H1 (cell line): ENCODE measurements at regions not wholly inside any gene's neighbourhood (a gene's known extent, or its start where the extent isn't known, plus 50 kb on each side); places are given as distances from the start of the nearest gene placed in this dataset.

Experiments used
- CTCF ChIA-PET: fragments of 300-600 bp; sonication (Branson Sonifier 250); formaldehyde crosslinking; loops from one replicate; lab custom pipeline; 2021; ENCODE audit not compliant: partially characterized antibody; lab: Charles Lee
- POLR2A ChIA-PET: fragments of 300-600 bp; sonication (Branson Sonifier 250); formaldehyde crosslinking; loops from one replicate; lab custom pipeline; 2021; ENCODE audit warnings: inconsistent platforms; ENCODE audit not compliant: partially characterized antibody; lab: Charles Lee
- DNase-seq, 2 experiments: peaks; one replicate each; pipeline versions ENCODE4 v3.0.0 to v3.0.0-alpha.2; 2010 to 2022; ENCODE audit warnings: low spot score in 2 of 2, low read depth in 1 of 2, mixed read lengths in 1 of 2
- FAIRE-seq: peaks from 2 replicates; lab custom pipeline; 2011; peaks lifted over from hg19 to GRCh38; lab: Jason Lieb, UNC
- H2AFZ ChIP-seq: 2 replicates; pipeline ENCODE4 v1.8.1; 2012; ENCODE audit warnings: low read length, inconsistent platforms
- H2AK5ac ChIP-seq: 2 replicates; pipeline ENCODE4 v1.6.1; 2013; ENCODE audit warnings: low read depth, low read length
- H2BK120ac ChIP-seq: replicated peaks from 2 replicates; pipeline ENCODE3; 2013; ENCODE audit warnings: low read depth, low read length, inconsistent platforms
- H2BK12ac ChIP-seq: 2 replicates; pipeline ENCODE4 v1.6.1; 2013; ENCODE audit warnings: low read depth, low read length
- H2BK15ac ChIP-seq: 2 replicates; pipeline ENCODE4 v1.6.1; 2013; ENCODE audit warnings: low read length
- H2BK20ac ChIP-seq: 2 replicates; pipeline ENCODE4 v1.6.1; 2013; ENCODE audit warnings: low read length
- H2BK5ac ChIP-seq: 2 replicates; pipeline ENCODE4 v1.6.1; 2013; ENCODE audit warnings: low read depth, low read length
- H3K14ac ChIP-seq: 2 replicates; pipeline ENCODE4 v1.6.1; 2013; ENCODE audit warnings: inconsistent platforms; ENCODE audit not compliant: insufficient read length
- H3K18ac ChIP-seq: 2 replicates; pipeline ENCODE4 v1.6.1; 2013; ENCODE audit warnings: low read length; ENCODE audit errors: extremely low read depth
- H3K23ac ChIP-seq: 2 replicates; pipeline ENCODE4 v1.6.1; 2013; ENCODE audit warnings: inconsistent platforms; ENCODE audit not compliant: insufficient read length
- H3K23me2 ChIP-seq: 2 replicates; pipeline ENCODE4 v1.6.1; 2013; ENCODE audit warnings: low read depth, low read length
- H3K27ac ChIP-seq: 2 replicates; pipeline ENCODE4 v1.6.1; 2011; ENCODE audit warnings: low read depth, low read length, inconsistent platforms
- H3K27me3 ChIP-seq, 4 experiments: replicated peaks in 1 of 4; 1 replicate in 1 of 4; 2 replicates in 3 of 4; pipeline versions ENCODE4 v1.6.1 to v1.8.1; 2011 to 2013; ENCODE audit warnings: low read length in 3 of 4, mild to moderate bottlenecking in 3 of 4, inconsistent platforms in 2 of 4, mixed read lengths in 2 of 4, moderate library complexity in 1 of 4; ENCODE audit not compliant: control insufficient read depth in 3 of 4, insufficient read depth in 3 of 4; ENCODE audit errors: extremely low read depth in 1 of 4
- H3K36me3 ChIP-seq, 4 experiments: 2 replicates each; pipeline versions ENCODE4 v1.6.1 to v1.8.1; 2011 to 2013; ENCODE audit warnings: mild to moderate bottlenecking in 4 of 4, low read length in 3 of 4, moderate library complexity in 2 of 4, control low read depth in 1 of 4, inconsistent platforms in 1 of 4; ENCODE audit not compliant: insufficient read depth in 4 of 4, control insufficient read depth in 2 of 4
- H3K4ac ChIP-seq: replicated peaks from 2 replicates; pipeline ENCODE3; 2013; ENCODE audit warnings: low read length, low read depth, mixed read lengths, inconsistent platforms; ENCODE audit not compliant: insufficient read length
- H3K4me1 ChIP-seq, 4 experiments: replicated peaks in 1 of 4; 1 replicate in 1 of 4; 2 replicates in 3 of 4; pipeline versions ENCODE4 v1.6.1 to v1.8.1; 2011 to 2013; ENCODE audit warnings: low read length in 3 of 4, inconsistent platforms in 2 of 4, mixed read lengths in 1 of 4; ENCODE audit not compliant: insufficient read depth in 4 of 4, control insufficient read depth in 3 of 4
- H3K4me2 ChIP-seq, 2 experiments: 2 replicates each; pipeline versions ENCODE4 v1.6.1 to v1.8.1; 2011 to 2013; ENCODE audit warnings: low read depth in 2 of 2, low read length in 2 of 2, control low read depth in 1 of 2, inconsistent platforms in 1 of 2, mild to moderate bottlenecking in 1 of 2; ENCODE audit not compliant: insufficient read depth in 1 of 2
- H3K4me3 ChIP-seq, 4 experiments: fragments of 200-600, 300-600 bp in 1 of 4; sonication (generic), shearing (Covaris generic), sonication (Bioruptor Twin) in 1 of 4; 2 replicates each; pipeline versions ENCODE4 v1.5.1 to v1.8.1; 2011 to 2016; ENCODE audit warnings: low read length in 4 of 4, low read depth in 3 of 4, control low read depth in 2 of 4, inconsistent platforms in 2 of 4, mild to moderate bottlenecking in 2 of 4, mixed read lengths in 1 of 4, moderate library complexity in 1 of 4; ENCODE audit not compliant: insufficient read depth in 2 of 4; ENCODE audit errors: extremely low read depth in 1 of 4
- H3K56ac ChIP-seq: replicated peaks from 2 replicates; pipeline ENCODE3; 2013; ENCODE audit warnings: low read depth, mild to moderate bottlenecking, mixed read lengths, low read length, inconsistent platforms; ENCODE audit not compliant: insufficient read length
- H3K79me1 ChIP-seq: 2 replicates; pipeline ENCODE4 v1.6.1; 2013; ENCODE audit warnings: low read depth, low read length, control low read depth
- H3K79me2 ChIP-seq, 2 experiments: 2 replicates each; pipeline versions ENCODE4 v1.6.1 to v1.8.1; 2012 to 2013; ENCODE audit warnings: low read length in 2 of 2, mild to moderate bottlenecking in 2 of 2, inconsistent platforms in 1 of 2; ENCODE audit not compliant: insufficient read depth in 2 of 2, control insufficient read depth in 1 of 2
- H3K9ac ChIP-seq, 4 experiments: replicated peaks in 1 of 4; 1 replicate in 1 of 4; 2 replicates in 3 of 4; pipeline versions ENCODE4 v1.6.1 to v1.8.1; 2011 to 2013; ENCODE audit warnings: low read depth in 3 of 4, low read length in 3 of 4, control low read depth in 2 of 4, mild to moderate bottlenecking in 2 of 4, moderate library complexity in 2 of 4, inconsistent platforms in 1 of 4; ENCODE audit errors: extremely low read depth in 1 of 4
- H3K9me3 ChIP-seq, 2 experiments: 2 replicates each; pipeline versions ENCODE4 v1.6.1 to v1.8.1; 2012 to 2013; ENCODE audit warnings: mild to moderate bottlenecking in 2 of 2, moderate library complexity in 2 of 2, control low read depth in 1 of 2, inconsistent platforms in 1 of 2, low read depth in 1 of 2, low read length in 1 of 2, mixed read lengths in 1 of 2; ENCODE audit not compliant: insufficient read depth in 2 of 2
- H4K20me1 ChIP-seq, 2 experiments: replicated peaks in 1 of 2; 2 replicates each; pipeline versions ENCODE3 to v1.8.1; 2011 to 2013; ENCODE audit warnings: inconsistent platforms in 2 of 2, low read length in 2 of 2, mild to moderate bottlenecking in 1 of 2; ENCODE audit not compliant: insufficient read depth in 2 of 2, control insufficient read depth in 1 of 2
- H4K5ac ChIP-seq: 2 replicates; pipeline ENCODE4 v1.6.1; 2013; ENCODE audit warnings: low read length, low read depth, mixed read lengths, inconsistent platforms; ENCODE audit not compliant: insufficient read length
- H4K8ac ChIP-seq: 2 replicates; pipeline ENCODE4 v1.8.0; 2013; ENCODE audit warnings: mild to moderate bottlenecking, moderate library complexity, low read length, inconsistent platforms; ENCODE audit not compliant: insufficient read depth; ENCODE audit errors: extremely low read depth
- H4K91ac ChIP-seq: replicated peaks from 2 replicates; pipeline ENCODE3; 2013; ENCODE audit warnings: low read length, mixed read lengths, inconsistent platforms; ENCODE audit not compliant: insufficient read length
- BCL11A ChIP-seq, 2 experiments: IDR thresholded peaks; one replicate each; pipeline ENCODE4 v1.6.1; 2011; ENCODE audit warnings: low read depth in 2 of 2, low read length in 2 of 2, mild to moderate bottlenecking in 2 of 2
- BRCA1 ChIP-seq: IDR thresholded peaks from 2 replicates; pipeline ENCODE4 v1.6.1; 2012; ENCODE audit warnings: low read depth, low read length, improper control_type of control experiment
- CBX5 ChIP-seq: fragments of 300-800, 300-1000 bp; sonication (generic); IDR thresholded peaks from 2 replicates; pipeline ENCODE4 v1.7.1; 2016; ENCODE audit warnings: antibody characterized with exemption, low read length, low read depth
- CHD1 ChIP-seq: IDR thresholded peaks from 2 replicates; pipeline ENCODE4 v1.6.1; 2012; ENCODE audit warnings: low read depth, low read length, improper control_type of control experiment
- GABPA ChIP-seq: IDR thresholded peaks from 2 replicates; pipeline ENCODE4 v1.6.1; 2011; ENCODE audit warnings: mild to moderate bottlenecking, low read length, moderate library complexity, borderline replicate concordance; ENCODE audit not compliant: insufficient read depth
- JUN ChIP-seq: IDR thresholded peaks from 2 replicates; pipeline ENCODE4 v1.6.1; 2011; ENCODE audit warnings: low read depth, mild to moderate bottlenecking, improper control_type of control experiment, low read length
- KDM4A ChIP-seq: IDR thresholded peaks from one replicate; pipeline ENCODE4 v1.7.1; 2012; ENCODE audit warnings: low read depth, mild to moderate bottlenecking, moderate library complexity, low read length, inconsistent platforms; ENCODE audit not compliant: severe bottlenecking
- NANOG ChIP-seq: IDR thresholded peaks from 2 replicates; pipeline ENCODE4 v1.6.1; 2011; ENCODE audit warnings: low read length, low read depth, mild to moderate bottlenecking, inconsistent platforms; ENCODE audit not compliant: insufficient read depth, poor library complexity, severe bottlenecking
- PHF8 ChIP-seq: fragments of 200-600 bp; sonication (generic); conservative IDR thresholded peaks from 2 replicates; pipeline ENCODE4 v1.7.1; 2012; ENCODE audit warnings: low read depth, mild to moderate bottlenecking, inconsistent platforms, low read length, moderate library complexity
- SIRT6 ChIP-seq: IDR thresholded peaks from one replicate; pipeline ENCODE4 v1.7.1; 2012; ENCODE audit warnings: low read length, inconsistent platforms
- WGBS, 2 experiments: shearing (Covaris generic) in 1 of 2; methylation state at CpG; one replicate each; pipeline versions ENCODE4 v1.1.6 to v1.1.7; 2013 to 2015; ENCODE audit warnings: low lambda C conversion rate in 2 of 2, mixed read lengths in 2 of 2, inconsistent platforms in 1 of 2, low coverage in 1 of 2, missing lambda C conversion rate in 1 of 2; ENCODE audit not compliant: insufficient replicate concordance in 2 of 2, insufficient coverage in 1 of 2, insufficient read length in 1 of 2; ENCODE audit errors: extremely low coverage in 1 of 2, missing lambda C conversion rate in 1 of 2; 5-methylcytosine and 5-hydroxymethylcytosine counted together

- H4K91ac ChIP-seq: no peak overlapping the region
- no peak overlapping the region for H3K18ac ChIP-seq
- 94% methylated on average over 2 of the region's 2 CpGs; no CpG with 5 or more reads in 1 of the 2 experiments for WGBS, 2 experiments
- no peak overlapping the region for H2BK15ac ChIP-seq
- no peak overlapping the region for H3K56ac ChIP-seq
- no peak for TF ChIP-seq CHD1
- TF ChIP-seq SIRT6: no peak
- no peak for TF ChIP-seq BCL11A (IDR thresholded peaks at IDR 0.05; ENCODE audit: low read depth in 2 of 2, low read length in 2 of 2)
- TF ChIP-seq GABPA: no peak
- no peak for TF ChIP-seq NANOG
- TF ChIP-seq CBX5: no peak
- no peak for TF ChIP-seq KDM4A
- no peak for TF ChIP-seq BRCA1
- TF ChIP-seq JUN: no peak
- no peak for TF ChIP-seq PHF8
- no peaks in the 10 kb centered on the region for H3K9me3 ChIP-seq
- DNase-seq: no peak
- ChIA-PET CTCF (no interaction called here), POLR2A (no interaction called here)
- H3K9ac ChIP-seq: no peak overlapping the region
- H3K36me3 ChIP-seq: no peaks in the 10 kb centered on the region
- H4K8ac ChIP-seq: no peak overlapping the region
- H3K14ac ChIP-seq: no peak overlapping the region
- no peak overlapping the region for H3K4me2 ChIP-seq
- no peaks in the 10 kb centered on the region for H3K27me3 ChIP-seq
- no peak overlapping the region for H2AFZ ChIP-seq
- H3K23me2 ChIP-seq: no peaks in the 10 kb centered on the region
- FAIRE-seq: no peak
- no peaks in the 10 kb centered on the region for H3K79me2 ChIP-seq
- H4K5ac ChIP-seq: no peak overlapping the region
- H3K27ac ChIP-seq: no peak overlapping the region
- no peak overlapping the region for H3K4me3 ChIP-seq
- H2BK12ac ChIP-seq: no peak overlapping the region
- no peak overlapping the region for H2BK5ac ChIP-seq
- no peaks in the 10 kb centered on the region for H3K4me1 ChIP-seq
- no peak overlapping the region for H2BK20ac ChIP-seq
- H3K4ac ChIP-seq: no peak overlapping the region
- H2BK120ac ChIP-seq: no peak overlapping the region
- no peaks in the 10 kb centered on the region for H3K79me1 ChIP-seq
- H2AK5ac ChIP-seq: no peak overlapping the region
- no peaks in the 10 kb centered on the region for H4K20me1 ChIP-seq
- H3K23ac ChIP-seq: no peak overlapping the region
Measured at GRCh38 chr10:4683137-4683536, 142.9 kb upstream of the AKR1E2 start.
